ENCODE measurements at regions not wholly inside any gene's neighbourhood (a gene's known extent, or its start where the extent isn't known, plus 50 kb on each side); places are given as distances from the start of the nearest gene placed in this dataset.
"Not testable (repeated sequence)": the region's sequence is repeated elsewhere in the genome, so short reads cannot be mapped to it uniquely, and the experiment has no call there.

- DNase-seq: no peak
Measured at GRCh38 chr14:105850853-105851581, 324.6 kb downstream of the TMEM121 start.

GRCh38 chr14:105851716-105852377, 325.5 kb downstream of the TMEM121 start:
- DNase-seq: no peak

DNA sequence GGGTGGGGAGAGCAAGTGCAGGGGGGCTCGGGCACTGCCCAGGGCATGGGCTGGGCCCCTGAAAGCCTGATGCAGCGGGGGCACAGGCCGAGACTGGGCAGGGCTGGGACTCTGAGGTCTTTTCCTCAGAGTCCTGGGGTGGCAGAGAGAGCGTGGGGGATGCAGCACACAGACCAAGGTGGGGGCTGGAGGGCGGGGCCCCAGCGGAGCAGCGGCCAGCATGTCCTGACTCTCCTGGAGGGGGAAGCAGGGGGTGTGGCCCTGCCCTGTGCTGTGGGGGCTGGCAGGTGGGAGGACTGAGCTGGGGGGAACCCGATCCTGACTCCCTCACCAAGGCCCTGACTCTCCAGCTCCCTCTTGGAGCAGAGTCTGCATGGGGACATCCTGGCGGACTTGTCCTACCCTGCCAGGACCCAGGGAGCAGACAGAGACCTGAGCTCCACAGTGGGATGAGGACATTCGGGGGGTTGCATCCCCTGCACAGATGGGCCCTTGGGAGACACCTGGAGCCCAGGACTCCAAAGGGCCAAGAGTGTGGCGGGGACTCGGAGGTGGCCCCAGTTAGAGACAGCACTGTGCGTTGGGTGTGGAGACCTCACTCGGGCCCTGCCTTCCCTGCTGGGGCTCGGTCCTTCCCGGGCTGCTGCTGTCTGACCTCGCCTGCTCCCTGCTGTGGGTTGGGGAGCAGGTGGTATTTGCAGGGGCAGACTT, 326.1 kb downstream of the TMEM121 start:
- no peak for DNase-seq

DNA sequence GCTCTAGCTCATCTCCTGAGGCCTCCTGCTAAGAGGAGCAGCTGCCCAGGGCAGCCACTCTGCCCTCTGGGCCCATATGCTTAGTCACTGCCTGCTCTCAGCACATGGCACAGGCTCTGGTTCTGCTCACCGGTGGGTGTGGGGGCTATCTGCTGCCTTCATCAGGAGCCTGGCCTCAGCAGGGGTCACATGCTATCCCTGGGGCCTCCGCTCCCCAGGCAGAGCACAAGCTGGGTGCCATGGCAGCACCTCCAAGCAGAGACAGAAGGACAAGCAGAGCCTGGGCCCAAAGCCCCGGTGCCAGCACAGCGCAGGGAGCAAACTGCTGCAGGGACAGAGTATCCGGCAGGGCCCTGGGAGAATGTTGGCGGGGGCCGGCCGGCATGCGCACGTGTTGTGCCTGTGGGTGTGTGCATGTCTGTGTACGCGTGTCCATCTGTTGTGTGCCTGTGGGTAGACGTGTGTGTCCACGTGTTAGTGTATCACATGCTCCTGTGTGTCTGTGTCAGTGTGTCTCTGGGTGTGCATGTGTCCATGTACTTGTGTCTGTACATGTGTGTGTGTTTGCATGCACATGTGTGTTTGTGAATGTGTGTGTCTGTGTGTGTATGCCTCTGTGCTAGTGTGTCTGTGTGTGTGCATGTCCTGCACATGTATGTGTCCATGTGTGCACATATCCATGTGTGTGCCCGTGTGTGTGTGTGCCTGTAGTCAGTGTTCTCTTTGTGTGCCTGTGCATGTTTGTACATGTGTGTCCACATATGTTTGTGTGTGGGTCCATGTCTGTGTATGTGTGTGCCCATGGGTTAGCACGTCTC, 326.9 kb downstream of the TMEM121 start:
- DNase-seq: no peak

DNA sequence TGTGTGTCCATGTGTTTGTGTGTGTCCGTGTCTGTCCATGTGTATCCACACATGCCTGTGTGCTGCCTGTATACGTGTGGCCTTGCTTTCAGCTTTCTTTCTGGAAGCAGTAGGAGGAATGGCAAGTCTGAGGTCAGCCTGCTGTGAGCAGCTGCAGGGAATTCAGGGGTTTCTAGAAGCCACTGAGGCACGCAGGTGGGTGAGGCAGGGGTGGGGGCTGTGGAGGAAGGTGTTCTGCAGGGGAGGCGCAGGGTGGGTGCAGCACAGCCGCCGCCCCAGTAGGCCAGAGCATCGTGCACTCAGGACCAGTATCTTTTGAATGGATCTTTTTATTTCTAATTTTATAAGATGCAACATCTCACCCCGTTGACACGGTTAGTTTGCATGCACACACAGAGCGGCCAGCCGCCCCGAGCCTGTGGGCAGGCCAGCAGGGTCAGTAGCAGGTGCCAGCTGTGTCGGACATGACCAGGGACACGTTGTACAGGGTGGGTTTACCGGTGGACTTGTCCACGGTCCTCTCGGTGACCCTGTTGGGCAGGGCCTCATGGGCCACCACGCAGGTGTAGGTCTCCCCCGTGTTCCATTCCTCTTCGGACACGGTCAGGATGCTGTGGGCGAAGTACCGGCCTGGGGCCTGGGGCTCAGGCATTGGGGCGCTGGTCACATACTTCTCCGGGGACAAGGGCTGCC, 327.7 kb downstream of the TMEM121 start:
- DNase-seq: no peak

GRCh38 chr14:105854600-105855245, 328.3 kb downstream of the TMEM121 start:
- DNase-seq: no peak

DNA sequence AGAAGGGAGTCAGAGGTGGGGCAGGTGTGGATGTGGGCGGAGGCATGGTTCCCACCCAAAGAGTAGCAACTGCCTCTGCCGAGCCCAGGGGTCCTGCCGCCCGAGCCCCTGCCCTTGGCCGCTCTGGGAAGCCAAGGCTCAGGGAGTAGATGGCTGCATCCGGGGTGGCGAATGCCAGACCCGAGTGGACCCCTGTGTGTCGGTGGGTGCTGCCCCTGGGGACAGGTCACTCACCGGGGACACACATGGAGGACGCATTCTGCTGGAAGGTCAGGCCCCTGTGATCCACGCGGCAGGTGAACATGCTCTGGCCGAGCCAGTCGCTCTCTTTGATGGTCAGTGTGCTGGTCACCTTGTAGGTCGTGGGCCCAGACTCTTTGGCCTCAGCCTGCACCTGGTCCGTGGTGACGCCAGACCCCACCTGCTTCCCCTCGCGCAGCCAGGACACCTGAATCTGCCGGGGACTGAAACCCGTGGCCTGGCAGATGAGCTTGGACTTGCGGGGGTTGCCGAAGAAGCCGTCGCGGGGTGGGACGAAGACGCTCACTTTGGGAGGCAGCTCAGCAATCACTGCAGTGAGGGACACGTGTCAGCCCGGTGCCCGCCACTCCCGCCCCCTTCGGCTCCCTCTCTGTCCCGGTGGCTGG, 329.0 kb downstream of the TMEM121 start:
- no peak for DNase-seq

DNA sequence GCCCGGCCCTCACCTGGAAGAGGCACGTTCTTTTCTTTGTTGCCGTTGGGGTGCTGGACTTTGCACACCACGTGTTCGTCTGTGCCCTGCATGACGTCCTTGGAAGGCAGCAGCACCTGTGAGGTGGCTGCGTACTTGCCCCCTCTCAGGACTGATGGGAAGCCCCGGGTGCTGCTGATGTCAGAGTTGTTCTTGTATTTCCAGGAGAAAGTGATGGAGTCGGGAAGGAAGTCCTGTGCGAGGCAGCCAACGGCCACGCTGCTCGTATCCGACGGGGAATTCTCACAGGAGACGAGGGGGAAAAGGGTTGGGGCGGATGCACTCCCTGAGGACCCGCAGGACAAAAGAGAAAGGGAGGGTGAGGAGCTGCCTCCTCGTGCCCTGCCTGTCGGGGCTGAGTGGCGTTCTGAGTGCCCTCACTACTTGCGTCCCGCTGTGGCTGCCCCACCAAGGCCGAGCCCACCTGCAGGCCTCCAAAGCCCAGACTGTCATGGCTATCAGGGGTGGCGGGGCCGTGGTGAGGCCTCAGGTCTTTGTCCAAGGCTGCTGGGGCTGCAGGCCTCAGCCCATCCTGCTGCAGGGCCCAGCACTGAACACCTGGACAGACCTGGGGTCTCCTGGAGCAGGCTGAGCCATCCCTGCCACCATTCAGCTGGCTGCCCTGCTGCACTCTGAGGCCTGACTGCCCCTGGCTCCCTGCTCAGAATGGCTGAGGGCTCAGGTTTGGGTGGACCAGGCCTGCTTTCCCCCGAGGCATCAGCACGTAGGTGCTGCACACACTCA, 329.7 kb downstream of the TMEM121 start:
- no peak for DNase-seq

DNA sequence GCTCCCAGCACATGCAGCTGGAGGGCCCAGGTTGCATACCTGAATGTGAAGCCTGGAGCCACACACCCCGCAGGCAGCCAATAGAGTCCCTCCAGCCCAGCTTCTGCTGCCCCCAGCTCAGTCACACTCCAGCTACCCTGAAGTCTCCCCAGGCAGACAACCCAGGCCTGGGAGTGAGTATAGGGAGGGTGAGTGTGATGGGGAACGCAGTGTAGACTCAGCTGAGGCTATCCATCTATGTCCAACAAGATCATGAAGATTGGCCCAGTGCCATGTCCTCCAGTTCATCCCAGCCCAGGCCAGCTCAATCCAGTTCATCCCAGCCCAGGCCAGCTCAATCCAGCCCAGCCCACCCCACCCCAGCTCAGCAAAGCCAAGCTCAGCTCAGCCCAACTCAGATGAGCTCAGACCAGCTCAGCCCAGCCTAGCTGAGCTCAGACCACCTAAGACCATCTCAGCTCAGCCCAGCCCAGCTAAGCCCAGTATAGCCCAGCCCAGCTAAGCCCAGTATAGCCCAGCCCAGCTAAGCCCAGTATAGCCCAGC, 330.4 kb downstream of the TMEM121 start:
- no peak for DNase-seq

DNA sequence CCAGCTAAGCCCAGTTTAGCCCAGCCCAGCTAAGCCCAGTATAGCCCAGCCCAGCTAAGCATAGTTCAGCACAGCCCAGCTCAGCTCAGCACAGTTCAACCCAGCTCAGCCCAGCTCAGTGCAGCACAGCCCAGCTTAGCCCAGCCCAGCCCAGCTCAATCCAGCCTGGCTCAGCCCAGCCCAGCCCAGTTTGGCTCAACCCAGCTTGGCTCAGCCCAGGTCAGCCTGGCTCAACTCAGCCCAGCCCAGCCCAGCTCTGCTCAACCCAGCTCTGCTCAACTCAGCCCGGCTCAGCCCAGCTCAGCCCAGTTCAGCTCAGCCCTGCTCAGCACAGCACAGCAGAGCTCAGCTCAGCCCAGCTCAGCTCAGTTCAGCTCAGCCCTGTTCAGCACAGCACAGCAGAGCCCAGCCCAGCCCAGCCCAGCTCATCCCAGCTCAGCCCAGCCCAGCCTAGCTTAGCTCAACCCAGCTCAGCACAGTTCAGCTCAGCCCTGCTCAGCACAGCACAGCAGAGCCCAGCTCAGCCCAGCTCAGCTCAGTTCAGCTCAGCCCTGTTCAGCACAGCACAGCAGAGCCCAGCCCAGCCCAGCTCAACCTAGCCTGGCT, 330.9 kb downstream of the TMEM121 start:
- no peak for DNase-seq

DNA sequence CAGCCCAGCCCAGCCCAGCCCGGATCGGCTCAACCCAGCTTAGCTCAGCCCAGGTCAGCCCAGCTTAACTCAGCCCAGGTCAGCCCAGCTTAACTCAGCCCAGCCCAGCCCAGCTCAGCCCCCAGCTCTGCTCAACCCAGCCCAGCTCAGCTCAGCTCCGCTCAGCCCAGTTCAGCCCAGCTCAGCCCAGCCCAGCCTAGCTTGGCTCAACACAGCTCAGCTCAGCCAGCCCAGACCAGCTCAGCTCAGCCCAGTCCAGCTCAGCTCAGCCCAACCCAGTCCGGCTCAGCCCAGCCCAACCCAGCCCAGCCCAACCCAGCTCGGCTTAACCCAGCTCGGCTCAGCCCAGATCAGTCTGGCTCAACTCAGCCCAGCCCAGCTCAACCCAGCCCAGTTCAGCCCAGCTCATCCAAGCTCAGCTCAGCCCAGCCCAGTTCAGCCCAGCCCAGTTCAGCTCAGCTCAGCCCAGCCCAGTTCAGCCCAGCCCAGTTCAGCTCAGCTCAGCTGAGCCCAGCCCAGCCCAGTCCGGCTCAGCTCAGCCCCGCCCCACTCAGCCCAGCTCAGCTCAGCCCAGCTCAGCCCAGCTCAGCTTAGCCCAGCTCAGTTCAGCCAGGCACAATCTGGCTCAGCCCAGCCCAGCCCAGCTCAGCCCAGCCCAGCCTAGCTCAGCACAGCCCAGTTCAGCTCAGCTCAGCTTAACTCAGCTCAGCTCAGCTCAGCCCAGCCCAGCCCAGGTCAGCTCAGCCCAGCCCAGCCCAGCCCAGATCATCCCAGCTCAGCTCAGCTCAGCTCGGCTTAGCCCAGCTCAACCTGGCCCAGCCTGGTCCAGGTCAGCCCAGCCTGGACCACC, 331.7 kb downstream of the TMEM121 start:
- peak; percentile 12 for DNase-seq

GRCh38 chr14:105858676-105859025, 332.3 kb downstream of the TMEM121 start:
- DNase-seq: no peak

DNA sequence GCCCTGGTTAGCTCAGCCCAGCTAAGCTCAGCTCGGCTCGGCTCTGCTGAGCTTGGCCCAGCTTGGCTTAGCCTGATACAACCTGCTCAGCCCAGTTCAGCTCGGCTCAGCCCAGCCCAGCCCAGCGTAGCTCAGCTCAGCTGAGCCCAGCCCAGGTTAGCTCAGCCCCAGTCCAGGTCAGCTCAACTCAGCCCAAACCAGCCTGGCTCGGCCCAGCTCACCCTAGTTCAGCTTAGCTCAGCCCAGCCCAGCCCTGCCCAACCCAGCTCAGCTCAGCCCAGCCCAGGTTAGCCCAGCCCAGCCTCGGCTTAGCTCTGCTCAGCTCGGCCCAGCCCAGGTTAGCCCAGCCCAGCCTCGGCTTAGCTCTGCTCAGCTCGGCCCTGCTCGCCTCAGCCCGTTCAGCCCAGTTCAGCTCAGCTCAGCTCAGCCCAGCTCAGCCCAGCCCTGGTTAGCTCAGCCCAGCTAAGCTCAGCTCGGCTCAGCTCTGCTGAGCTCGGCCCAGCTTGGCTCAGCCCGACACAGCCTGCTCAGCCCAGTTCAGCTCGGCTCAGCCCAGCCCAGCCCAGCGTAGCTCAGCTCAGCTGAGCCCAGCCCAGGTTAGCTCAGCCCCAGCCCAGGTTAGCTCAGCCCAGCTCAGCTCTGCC, 332.8 kb downstream of the TMEM121 start:
- DNase-seq: not testable (repeated sequence)

DNA sequence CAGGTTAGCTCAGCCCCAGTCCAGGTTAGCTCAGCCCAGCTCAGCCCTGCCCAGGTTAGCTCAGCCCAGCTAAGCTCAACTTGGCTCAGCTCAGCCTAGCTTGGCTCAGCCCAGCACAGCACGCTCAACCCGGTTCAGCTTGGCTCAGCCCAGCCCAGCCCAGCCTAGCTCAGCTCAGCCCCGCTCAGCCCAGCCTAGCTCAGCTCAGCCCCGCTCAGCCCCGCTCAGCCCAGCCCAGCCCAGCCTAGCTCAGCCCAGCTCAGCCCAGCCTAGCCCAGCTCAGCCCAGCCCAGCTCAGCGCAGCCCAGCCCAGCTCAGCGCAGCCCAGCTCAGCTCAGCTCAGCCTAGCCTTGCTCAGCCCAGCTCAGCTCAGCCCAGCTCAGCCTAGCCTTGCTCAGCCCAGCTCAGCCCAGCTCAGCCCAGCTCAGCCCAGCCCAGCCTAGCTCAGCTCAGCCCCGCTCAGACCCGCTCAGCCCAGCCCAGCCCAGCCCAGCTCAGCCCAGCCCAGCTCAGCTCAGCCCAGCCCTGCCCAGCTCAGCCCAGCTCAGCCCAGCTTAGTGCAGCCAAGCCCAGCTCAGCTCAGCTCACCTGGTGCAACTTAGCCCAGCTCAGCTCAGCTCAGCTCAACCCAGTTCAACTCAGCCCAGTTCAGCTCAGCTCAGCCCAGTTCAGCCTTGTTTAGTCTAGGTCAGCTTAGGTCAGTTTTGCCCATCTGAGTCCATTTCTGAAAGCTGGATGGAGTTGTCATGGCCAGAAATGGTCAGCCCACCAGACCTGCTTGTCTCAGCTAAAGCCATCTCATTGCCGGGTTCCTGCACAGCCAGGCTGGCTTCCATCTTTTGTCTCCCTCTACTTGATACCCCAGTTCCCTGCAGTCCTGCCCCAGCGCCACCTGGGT, 333.6 kb downstream of the TMEM121 start:
- DNase-seq: no peak

DNA sequence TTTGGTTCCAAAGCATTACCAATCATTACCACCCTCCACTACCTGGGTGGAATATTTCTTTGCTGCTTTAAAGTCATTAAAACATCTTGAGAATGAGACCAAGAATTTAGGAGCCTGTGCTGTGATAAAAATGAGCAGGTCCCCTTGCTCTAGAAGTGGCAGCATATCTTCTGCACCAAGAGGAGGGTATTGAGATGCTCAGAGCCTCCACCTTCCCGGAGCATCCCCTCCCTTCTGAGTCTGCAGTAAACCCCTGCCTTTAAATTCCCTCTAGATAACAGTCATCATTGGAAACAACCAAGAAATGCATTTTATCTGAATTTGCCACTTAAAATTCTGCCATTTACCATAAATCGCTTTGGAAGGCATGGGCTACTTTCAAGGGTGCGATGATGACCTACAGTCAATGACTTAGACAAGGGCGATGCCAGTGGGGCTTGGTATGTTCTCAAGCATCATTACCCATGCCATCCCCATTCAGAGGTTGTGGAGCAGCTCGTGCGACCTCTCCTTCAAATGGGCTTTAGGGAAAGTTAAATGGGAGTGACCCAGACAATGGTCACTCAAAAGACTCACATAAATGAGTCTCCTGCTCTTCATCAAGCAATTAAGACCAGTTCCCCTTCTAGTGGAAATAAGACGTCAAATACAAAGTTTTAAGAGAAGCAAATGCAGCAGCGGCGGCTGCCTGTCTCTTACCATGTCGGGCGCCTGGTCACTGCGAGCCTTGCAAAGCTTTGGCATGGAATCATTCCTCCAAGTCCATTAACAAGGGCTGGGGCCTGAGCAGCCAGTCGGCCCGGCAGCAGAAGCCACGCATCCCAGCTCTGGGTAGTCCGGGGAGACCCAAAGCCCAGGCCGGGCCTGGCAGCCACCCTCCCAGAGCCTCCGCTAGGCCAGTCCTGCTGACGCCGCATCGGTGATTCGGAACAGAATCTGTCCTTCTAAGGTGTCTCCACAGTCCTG, 334.5 kb downstream of the TMEM121 start:
- DNase-seq: no peak

GRCh38 chr14:105861985-105862465, 335.6 kb downstream of the TMEM121 start:
- no peak for DNase-seq
